ENCODE measurements at regions not wholly inside any gene's neighbourhood (a gene's known extent, or its start where the extent isn't known, plus 50 kb on each side); places are given as distances from the start of the nearest gene placed in this dataset.

DNA sequence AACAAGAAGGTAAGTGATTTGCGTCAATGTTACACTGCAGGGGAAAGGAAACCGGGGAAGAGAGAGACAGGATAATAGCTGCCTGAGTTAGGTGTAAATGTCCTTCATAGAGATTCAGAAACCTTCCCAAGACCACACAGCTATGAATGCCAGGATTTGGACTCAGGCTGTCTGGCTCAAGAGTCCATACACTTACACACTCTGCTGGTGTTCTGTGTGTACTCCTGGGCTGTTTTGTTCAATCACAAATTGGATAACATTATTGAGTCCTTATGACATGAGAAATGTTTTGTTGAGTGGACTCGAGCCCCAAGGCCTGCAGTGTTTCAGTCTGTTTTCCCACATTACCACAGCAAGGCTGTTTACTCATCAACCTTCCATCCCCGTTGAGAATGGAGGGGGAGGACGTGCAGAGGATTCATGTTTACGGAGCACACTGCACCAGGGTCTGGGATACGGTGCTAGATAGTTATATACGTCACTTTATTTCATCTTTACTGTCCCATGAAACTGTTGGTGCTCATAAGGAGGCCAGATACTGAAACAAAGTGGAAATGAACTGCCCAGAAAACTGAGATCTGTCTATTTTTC is 450.8 kb downstream of the HAPSTR1 start:
- Histone ChIP-seq H3K9ac (ENCODE audit: low read depth, low read length) (no peak overlapping the region), H3K9me3 (ENCODE audit: control insufficient read depth, insufficient read depth, low read length) (no peaks in the 10 kb centered on the region), H3K36me3 (ENCODE audit: control insufficient read depth, insufficient read depth, low read length) (no peaks in the 10 kb centered on the region), H3K4me3 (ENCODE audit: low read depth, low read length) (no peak overlapping the region), H3K4me1 (ENCODE audit: control insufficient read depth, insufficient read depth, low read length) (no peaks in the 10 kb centered on the region), H3K27me3 (ENCODE audit: control insufficient read depth, insufficient read depth, low read length) (no peaks in the 10 kb centered on the region), H3K27ac (ENCODE audit: low read depth, low read length) (no peak overlapping the region)

DNA sequence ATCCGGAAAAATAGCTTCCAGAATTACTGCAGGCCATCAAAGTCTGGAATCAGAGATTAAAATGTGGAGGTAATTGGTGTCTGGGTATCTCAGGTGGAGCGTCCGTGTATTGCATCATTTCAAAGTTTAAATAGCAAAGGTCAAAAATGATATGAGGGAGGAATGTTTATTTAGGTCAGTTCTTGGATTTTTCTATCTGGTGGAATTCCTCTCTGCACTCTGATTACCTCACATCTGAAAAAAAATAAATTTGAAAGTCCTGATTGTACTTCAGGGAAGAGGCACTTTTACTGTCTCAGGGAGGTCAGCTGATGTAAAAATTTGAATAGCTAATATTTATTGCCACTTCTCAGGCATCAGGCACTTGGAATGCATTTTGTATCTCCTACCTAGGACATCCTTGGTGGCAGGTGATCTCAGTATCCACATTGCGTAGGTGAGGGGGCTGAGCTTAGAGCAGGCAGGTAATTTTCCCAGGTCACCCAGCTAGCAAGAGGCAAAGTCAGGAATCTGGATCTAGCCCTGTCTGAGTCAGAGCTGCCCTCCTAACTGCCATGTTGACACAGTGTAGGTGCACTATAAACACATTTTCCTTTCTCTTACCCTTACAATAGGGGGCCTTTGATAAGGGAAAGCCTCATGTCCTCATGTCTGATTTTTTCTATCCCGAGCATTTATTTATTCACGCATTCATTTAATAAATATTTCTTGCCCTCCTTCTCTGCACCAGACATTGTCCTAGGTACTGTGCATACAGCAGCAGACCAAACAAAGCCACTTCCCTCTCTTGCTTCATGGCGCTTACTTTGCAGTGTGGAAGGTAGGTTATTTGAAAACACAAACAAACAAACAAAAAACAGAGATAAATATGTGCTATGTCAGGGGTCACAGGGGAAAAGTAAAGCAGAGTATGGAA is 454.3 kb downstream of the HAPSTR1 start:
- Histone ChIP-seq H3K27ac (ENCODE audit: low read depth, low read length) (no peak overlapping the region), H3K9ac (ENCODE audit: low read depth, low read length) (no peak overlapping the region), H3K9me3 (ENCODE audit: control insufficient read depth, insufficient read depth, low read length) (no peaks in the 10 kb centered on the region), H3K27me3 (ENCODE audit: control insufficient read depth, insufficient read depth, low read length) (no peaks in the 10 kb centered on the region), H3K4me1 (ENCODE audit: control insufficient read depth, insufficient read depth, low read length) (no peaks in the 10 kb centered on the region), H3K36me3 (ENCODE audit: control insufficient read depth, insufficient read depth, low read length) (no peaks in the 10 kb centered on the region), H3K4me3 (ENCODE audit: low read depth, low read length) (no peak overlapping the region)

DNA sequence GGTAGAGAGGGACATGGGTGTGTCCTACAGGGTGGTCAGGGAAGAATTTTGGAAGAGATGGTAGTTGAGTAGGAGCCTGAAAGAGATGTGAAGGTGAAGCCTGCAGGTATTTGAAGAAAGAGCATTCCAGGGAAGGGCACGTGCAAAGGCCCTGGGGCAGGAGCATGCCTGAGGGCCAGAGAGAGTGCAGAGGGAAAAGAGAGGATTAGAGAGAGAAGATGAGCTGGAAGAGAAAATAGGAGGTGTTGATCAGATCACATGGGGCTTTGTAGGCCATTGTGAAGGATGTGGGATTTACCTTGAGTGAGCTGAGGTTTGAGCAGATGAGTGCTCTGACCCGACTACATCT is 455.0 kb downstream of the HAPSTR1 start:
- Histone ChIP-seq H3K27ac (ENCODE audit: low read depth, low read length) (no peak overlapping the region), H3K4me1 (ENCODE audit: control insufficient read depth, insufficient read depth, low read length) (no peaks in the 10 kb centered on the region), H3K36me3 (ENCODE audit: control insufficient read depth, insufficient read depth, low read length) (no peaks in the 10 kb centered on the region), H3K9ac (ENCODE audit: low read depth, low read length) (no peak overlapping the region), H3K9me3 (ENCODE audit: control insufficient read depth, insufficient read depth, low read length) (no peaks in the 10 kb centered on the region), H3K4me3 (ENCODE audit: low read depth, low read length) (no peak overlapping the region), H3K27me3 (ENCODE audit: control insufficient read depth, insufficient read depth, low read length) (no peaks in the 10 kb centered on the region)

DNA sequence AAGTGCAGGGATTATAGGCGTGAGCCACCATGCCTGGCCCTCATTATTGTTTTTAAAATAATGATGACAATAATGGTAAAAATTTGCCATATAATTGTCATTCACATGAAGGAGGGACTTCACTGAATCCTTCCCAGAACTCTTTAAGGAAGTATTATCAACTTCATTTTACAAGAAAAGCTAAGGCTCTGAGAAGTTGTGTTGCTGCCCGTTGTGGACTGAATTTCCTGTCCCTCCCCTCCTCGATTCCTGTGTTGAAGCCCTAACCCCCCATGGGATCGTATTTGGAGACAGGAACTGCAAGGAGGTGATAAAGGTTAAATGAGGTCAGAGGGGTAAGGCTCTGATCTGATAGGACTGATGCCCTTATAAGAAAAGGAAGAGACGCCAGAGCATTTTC is 458.0 kb downstream of the HAPSTR1 start:
- no peaks in the 10 kb centered on the region for H3K36me3 ChIP-seq (ENCODE audit: control insufficient read depth, insufficient read depth, low read length)
- H3K9ac ChIP-seq (ENCODE audit: low read depth, low read length) = no peak overlapping the region

DNA sequence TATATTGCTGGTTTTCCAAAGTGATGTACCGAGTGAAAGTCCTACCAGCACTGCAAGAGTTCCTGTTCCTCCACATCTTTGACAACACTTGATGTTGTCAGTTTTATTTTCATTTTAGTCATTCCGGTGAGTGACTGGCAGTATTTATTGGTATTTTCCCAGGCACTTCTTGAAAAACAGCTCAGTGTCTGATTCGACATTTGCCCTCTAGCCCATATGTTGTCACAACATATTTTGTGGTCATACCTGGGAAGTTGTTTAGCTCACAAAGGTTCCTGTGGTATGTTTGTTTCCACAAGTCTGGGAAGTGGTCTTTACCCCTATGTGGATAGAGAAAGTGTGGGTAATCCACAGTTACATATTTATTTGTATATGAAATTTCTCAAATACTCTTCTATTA is 463.6 kb downstream of the HAPSTR1 start:
- Histone ChIP-seq H3K9me3 (ENCODE audit: control insufficient read depth, insufficient read depth, low read length) (0 out of 2 replicates have a peak, but pooled peaks cover 4% of the 10 kb centered on the region), H3K4me3 (ENCODE audit: low read depth, low read length) (no peak overlapping the region), H3K9ac (ENCODE audit: low read depth, low read length) (no peak overlapping the region), H3K36me3 (ENCODE audit: control insufficient read depth, insufficient read depth, low read length) (no peaks in the 10 kb centered on the region), H3K4me1 (ENCODE audit: control insufficient read depth, insufficient read depth, low read length) (no peaks in the 10 kb centered on the region), H3K27me3 (ENCODE audit: control insufficient read depth, insufficient read depth, low read length) (no peaks in the 10 kb centered on the region), H3K27ac (ENCODE audit: low read depth, low read length) (no peak overlapping the region)

More for the DNA sequence above, 458.0 kb downstream of the HAPSTR1 start:
- no peak overlapping the region for H3K27ac ChIP-seq (ENCODE audit: low read depth, low read length)
- H3K9me3 ChIP-seq (ENCODE audit: control insufficient read depth, insufficient read depth, low read length) = no peaks in the 10 kb centered on the region
- no peaks in the 10 kb centered on the region for H3K27me3 ChIP-seq (ENCODE audit: control insufficient read depth, insufficient read depth, low read length)
- no peak overlapping the region for H3K4me3 ChIP-seq (ENCODE audit: low read depth, low read length)
- H3K4me1 ChIP-seq (ENCODE audit: control insufficient read depth, insufficient read depth, low read length) = no peaks in the 10 kb centered on the region

DNA sequence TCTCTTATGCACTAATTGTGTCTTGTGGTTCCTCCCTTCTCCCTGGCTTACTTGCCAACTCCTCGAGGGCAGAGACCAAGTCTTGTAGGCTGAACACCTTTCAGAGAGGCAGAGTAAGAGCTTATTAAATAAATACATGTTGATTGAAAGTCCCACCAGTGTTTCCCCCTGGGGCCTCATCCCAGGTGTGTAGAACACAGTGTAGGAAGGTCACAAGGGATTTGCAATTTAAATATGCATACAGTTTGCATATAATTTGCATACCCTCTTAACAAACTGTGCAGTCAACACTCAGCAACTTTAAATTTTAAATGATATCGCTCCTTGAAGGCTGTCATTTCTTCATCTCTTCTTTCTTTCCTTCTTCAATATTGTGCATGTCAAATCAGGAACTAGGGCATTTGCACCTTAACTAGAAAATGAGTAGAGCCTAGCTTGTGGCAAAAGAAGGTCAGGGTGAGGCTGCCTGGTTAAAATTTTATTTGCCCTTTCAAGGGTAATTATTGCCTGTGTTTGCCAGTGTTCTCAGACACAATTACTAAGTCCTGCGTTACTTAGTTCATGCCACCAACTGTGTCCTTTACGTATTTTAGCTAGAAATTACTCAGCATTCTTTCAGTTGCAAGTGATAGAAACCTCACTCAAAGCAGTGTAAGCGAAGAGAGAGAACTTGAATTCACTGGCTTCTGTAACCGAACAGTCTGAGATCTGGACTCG is 465.7 kb downstream of the HAPSTR1 start:
- no peaks in the 10 kb centered on the region for H3K27me3 ChIP-seq (ENCODE audit: control insufficient read depth, insufficient read depth, low read length)
- H3K4me3 ChIP-seq (ENCODE audit: low read depth, low read length) = no peak overlapping the region
- 0 out of 2 replicates have a peak, but pooled peaks cover 4% of the 10 kb centered on the region for H3K9me3 ChIP-seq (ENCODE audit: control insufficient read depth, insufficient read depth, low read length)

DNA sequence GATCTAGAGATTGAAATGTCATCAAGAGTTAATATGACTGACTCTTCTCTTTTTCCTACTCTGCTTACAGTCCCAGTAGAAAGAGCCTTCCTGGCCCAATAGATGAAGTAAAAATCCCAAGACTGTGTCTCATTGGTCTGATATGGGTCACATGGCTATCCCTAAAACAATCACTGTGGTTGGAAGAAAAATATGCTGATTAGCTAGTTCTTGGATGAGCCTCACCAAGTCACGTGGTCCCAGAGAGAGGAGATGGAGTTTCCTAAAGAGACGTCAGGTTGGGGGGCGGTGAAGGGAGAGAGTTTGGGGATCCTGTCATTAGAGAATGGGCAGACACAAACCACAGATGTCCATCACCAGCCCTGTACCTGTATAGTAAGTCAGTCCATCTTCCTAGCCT is 466.3 kb downstream of the HAPSTR1 start:
- Histone ChIP-seq H3K27ac (ENCODE audit: low read depth, low read length) (no peak overlapping the region), H3K36me3 (ENCODE audit: control insufficient read depth, insufficient read depth, low read length) (no peaks in the 10 kb centered on the region), H3K4me3 (ENCODE audit: low read depth, low read length) (no peak overlapping the region), H3K4me1 (ENCODE audit: control insufficient read depth, insufficient read depth, low read length) (no peaks in the 10 kb centered on the region), H3K9me3 (ENCODE audit: control insufficient read depth, insufficient read depth, low read length) (0 out of 2 replicates have a peak, but pooled peaks cover 4% of the 10 kb centered on the region), H3K9ac (ENCODE audit: low read depth, low read length) (no peak overlapping the region), H3K27me3 (ENCODE audit: control insufficient read depth, insufficient read depth, low read length) (no peaks in the 10 kb centered on the region)

More for the DNA sequence above, 465.7 kb downstream of the HAPSTR1 start:
- no peak overlapping the region for H3K9ac ChIP-seq (ENCODE audit: low read depth, low read length)
- no peaks in the 10 kb centered on the region for H3K36me3 ChIP-seq (ENCODE audit: control insufficient read depth, insufficient read depth, low read length)
- H3K27ac ChIP-seq (ENCODE audit: low read depth, low read length) = no peak overlapping the region
- no peaks in the 10 kb centered on the region for H3K4me1 ChIP-seq (ENCODE audit: control insufficient read depth, insufficient read depth, low read length)

DNA sequence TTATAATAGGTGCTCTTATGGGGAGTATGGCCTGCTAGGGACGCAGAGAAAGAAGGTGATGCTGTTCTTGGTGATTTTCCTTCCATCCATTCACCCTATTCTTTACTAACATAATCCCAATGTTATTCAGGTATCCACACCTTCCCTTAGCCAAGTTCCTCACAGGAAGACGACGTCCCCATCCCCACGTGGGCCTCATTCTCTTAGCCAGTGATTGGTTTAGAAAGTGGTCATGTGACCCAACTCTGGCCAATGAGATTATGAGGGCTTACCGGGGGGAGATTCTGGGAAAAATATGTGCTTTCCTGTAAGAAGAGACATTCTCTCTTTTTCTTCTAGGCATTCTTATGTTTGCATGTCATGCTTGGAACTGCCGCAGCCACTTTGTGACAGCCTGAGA is 474.7 kb downstream of the HAPSTR1 start:
- H3K4me1 ChIP-seq (ENCODE audit: control insufficient read depth, insufficient read depth, low read length) = peaks cover 8% of the 10 kb centered on the region; the same call in 1 of the 2 replicates
- no peak overlapping the region for H3K27ac ChIP-seq (ENCODE audit: low read depth, low read length)
- H3K27me3 ChIP-seq (ENCODE audit: control insufficient read depth, insufficient read depth, low read length) = no peaks in the 10 kb centered on the region
- H3K9me3 ChIP-seq (ENCODE audit: control insufficient read depth, insufficient read depth, low read length) = no peaks in the 10 kb centered on the region
- H3K9ac ChIP-seq (ENCODE audit: low read depth, low read length) = no peak overlapping the region
- no peak overlapping the region for H3K4me3 ChIP-seq (ENCODE audit: low read depth, low read length)
- H3K36me3 ChIP-seq (ENCODE audit: control insufficient read depth, insufficient read depth, low read length) = no peaks in the 10 kb centered on the region

DNA sequence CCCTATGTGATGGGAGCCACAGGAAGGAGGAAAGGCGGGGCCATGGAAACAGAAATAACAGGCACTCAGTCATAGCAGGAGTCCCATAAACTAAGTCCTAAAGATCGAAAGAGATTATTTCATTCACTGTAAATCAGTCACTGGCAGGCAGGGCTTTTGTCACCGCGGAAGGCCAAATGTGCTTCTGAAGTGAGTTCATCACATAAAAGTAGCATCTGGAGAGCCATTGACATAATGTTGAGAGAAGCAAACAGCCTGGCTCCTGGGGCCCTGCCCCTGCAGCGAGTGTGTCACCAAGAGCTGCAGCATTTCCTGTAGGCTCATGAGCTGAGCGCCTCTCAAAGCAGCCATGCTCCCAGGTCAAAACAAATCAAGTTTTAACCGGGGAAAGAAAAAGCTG is 476.2 kb downstream of the HAPSTR1 start:
- Histone ChIP-seq H3K9ac (ENCODE audit: low read depth, low read length) (no peak overlapping the region), H3K27me3 (ENCODE audit: control insufficient read depth, insufficient read depth, low read length) (no peaks in the 10 kb centered on the region), H3K9me3 (ENCODE audit: control insufficient read depth, insufficient read depth, low read length) (no peaks in the 10 kb centered on the region), H3K27ac (ENCODE audit: low read depth, low read length) (no peak overlapping the region), H3K4me3 (ENCODE audit: low read depth, low read length) (no peak overlapping the region), H3K36me3 (ENCODE audit: control insufficient read depth, insufficient read depth, low read length) (no peaks in the 10 kb centered on the region), H3K4me1 (ENCODE audit: control insufficient read depth, insufficient read depth, low read length) (peaks cover 8% of the 10 kb centered on the region; the same call in 1 of the 2 replicates)

DNA sequence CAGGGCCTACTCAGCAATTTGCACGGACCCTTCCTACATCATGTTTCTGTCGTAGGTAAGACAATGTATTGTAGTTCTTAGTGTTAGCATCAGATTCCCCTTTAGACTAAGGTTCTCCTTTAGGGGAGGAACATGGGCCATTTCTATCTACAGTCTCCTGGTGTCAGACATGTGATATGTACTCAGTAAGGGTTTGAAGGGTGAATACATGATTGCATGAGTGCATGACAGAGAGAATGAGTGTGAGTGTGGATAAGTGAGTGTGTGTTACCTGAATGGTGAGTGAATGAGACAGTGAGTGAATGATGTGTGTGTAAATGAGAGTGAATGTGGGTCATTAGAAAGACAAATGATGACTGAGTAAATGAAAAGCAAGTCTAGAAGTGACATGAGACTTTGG is 476.8 kb downstream of the HAPSTR1 start:
- Histone ChIP-seq H3K9ac (ENCODE audit: low read depth, low read length) (no peak overlapping the region), H3K27me3 (ENCODE audit: control insufficient read depth, insufficient read depth, low read length) (no peaks in the 10 kb centered on the region), H3K36me3 (ENCODE audit: control insufficient read depth, insufficient read depth, low read length) (no peaks in the 10 kb centered on the region), H3K27ac (ENCODE audit: low read depth, low read length) (no peak overlapping the region), H3K4me1 (ENCODE audit: control insufficient read depth, insufficient read depth, low read length) (peaks cover 8% of the 10 kb centered on the region; the same call in 1 of the 2 replicates), H3K4me3 (ENCODE audit: low read depth, low read length) (no peak overlapping the region), H3K9me3 (ENCODE audit: control insufficient read depth, insufficient read depth, low read length) (no peaks in the 10 kb centered on the region)

DNA sequence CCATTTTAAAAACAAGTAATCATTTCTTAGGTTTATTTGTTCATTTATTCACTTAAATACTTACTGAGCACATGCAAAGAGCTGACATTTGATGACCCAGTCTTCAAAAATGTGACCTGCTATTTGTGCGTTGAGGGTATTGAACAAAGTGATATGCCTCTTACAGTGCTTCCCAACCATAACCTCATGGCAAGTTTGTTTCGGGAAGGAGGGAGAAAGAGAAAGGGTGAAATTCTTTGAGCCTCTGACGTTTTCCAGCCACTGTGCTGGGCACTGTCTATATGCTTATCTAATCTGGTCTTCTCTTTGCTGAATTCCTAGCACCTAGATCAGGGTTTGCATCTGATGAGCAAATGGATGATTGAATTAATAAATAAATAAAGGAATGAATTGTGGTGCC is 479.1 kb downstream of the HAPSTR1 start:
- no peaks in the 10 kb centered on the region for H3K9me3 ChIP-seq (ENCODE audit: control insufficient read depth, insufficient read depth, low read length)
- no peaks in the 10 kb centered on the region for H3K27me3 ChIP-seq (ENCODE audit: control insufficient read depth, insufficient read depth, low read length)
- peaks cover 8% of the 10 kb centered on the region; the same call in 1 of the 2 replicates for H3K4me1 ChIP-seq (ENCODE audit: control insufficient read depth, insufficient read depth, low read length)
- H3K36me3 ChIP-seq (ENCODE audit: control insufficient read depth, insufficient read depth, low read length) = no peaks in the 10 kb centered on the region
- H3K27ac ChIP-seq (ENCODE audit: low read depth, low read length) = no peak overlapping the region
- H3K9ac ChIP-seq (ENCODE audit: low read depth, low read length) = no peak overlapping the region
- H3K4me3 ChIP-seq (ENCODE audit: low read depth, low read length) = no peak overlapping the region
